Effector CD4-positive, alpha-beta T cell (primary cell): ENCODE measurements at regions not wholly inside any gene's neighbourhood (a gene's known extent, or its start where the extent isn't known, plus 50 kb on each side); places are given as distances from the start of the nearest gene placed in this dataset.
"Not testable (repeated sequence)": the region's sequence is repeated elsewhere in the genome, so short reads cannot be mapped to it uniquely, and the experiment has no call there.

Experiments used
- DNase-seq: peaks from one replicate; pipeline ENCODE4 v3.0.0-alpha.2; 2020

- no peak for DNase-seq
These were observed 106.3 kb upstream of the SPATA12 start for GRCh38 chr3:56954125-56954524.

- DNase-seq: no peak
These were observed 107.6 kb upstream of the SPATA12 start for GRCh38 chr3:56952846-56953245.

- no peak for DNase-seq
These were observed 108.4 kb upstream of the SPATA12 start for GRCh38 chr3:56952061-56952460.

- DNase-seq: no peak
These were observed 109.1 kb upstream of the SPATA12 start for GRCh38 chr3:56951366-56951765.

- not testable (repeated sequence) for DNase-seq
These were observed 115.1 kb upstream of the SPATA12 start for GRCh38 chr3:56945378-56945777.

GRCh38 chr3:56942523-56942922, 117.9 kb upstream of the SPATA12 start:
- no peak for DNase-seq

- no peak for DNase-seq
These were observed 119.5 kb upstream of the SPATA12 start for GRCh38 chr3:56940976-56941375.

GRCh38 chr3:56940321-56940720, 120.1 kb upstream of the SPATA12 start:
- no peak for DNase-seq

GRCh38 chr3:56939834-56940233, 120.6 kb upstream of the SPATA12 start:
- no peak for DNase-seq

GRCh38 chr3:56938530-56938929, 121.9 kb upstream of the SPATA12 start:
- DNase-seq: no peak

- no peak for DNase-seq
These were observed 122.9 kb upstream of the SPATA12 start for GRCh38 chr3:56937580-56937979.

- DNase-seq: no peak
These were observed 124.7 kb upstream of the SPATA12 start for GRCh38 chr3:56935811-56936210.

- DNase-seq: not testable (repeated sequence)
These were observed 126.0 kb upstream of the SPATA12 start for GRCh38 chr3:56934481-56934880.

- DNase-seq: no peak
These were observed 126.7 kb upstream of the SPATA12 start for GRCh38 chr3:56933803-56934202.

- DNase-seq: no peak
These were observed 127.6 kb upstream of the SPATA12 start for GRCh38 chr3:56932866-56933265.

- no peak for DNase-seq
These were observed 128.6 kb upstream of the SPATA12 start for GRCh38 chr3:56931836-56932235.

- DNase-seq: no peak
These were observed 129.0 kb upstream of the ARHGEF3 start for GRCh38 chr3:56930706-56931105.

- DNase-seq: no peak
These were observed 128.3 kb upstream of the ARHGEF3 start for GRCh38 chr3:56929809-56930615.

GRCh38 chr3:56928379-56929068, 126.8 kb upstream of the ARHGEF3 start:
- DNase-seq: no peak

GRCh38 chr3:56927855-56928254, 126.1 kb upstream of the ARHGEF3 start:
- no peak for DNase-seq

GRCh38 chr3:56926947-56927282, 125.2 kb upstream of the ARHGEF3 start:
- no peak for DNase-seq

- DNase-seq: no peak
These were observed 124.6 kb upstream of the ARHGEF3 start for GRCh38 chr3:56926243-56926946.

- DNase-seq: not testable (repeated sequence)
These were observed 123.0 kb upstream of the ARHGEF3 start for GRCh38 chr3:56924700-56925099.
